HFFc6 (cell line): ENCODE measurements at regions not wholly inside any gene's neighbourhood (a gene's known extent, or its start where the extent isn't known, plus 50 kb on each side); places are given as distances from the start of the nearest gene placed in this dataset.

Experiments
- DNase-seq: peaks from one replicate; pipeline ENCODE4 v3.0.0-alpha.2; 2018
- H3K27ac Mint-ChIP-seq: 2 replicates; pipeline ENCODE4 v1.8.0; 2020; ENCODE audit warnings: mild to moderate bottlenecking, mixed read lengths
- H3K27me3 Mint-ChIP-seq: 2 replicates; pipeline ENCODE4 v1.8.0; 2021; ENCODE audit warnings: mild to moderate bottlenecking, moderate library complexity, mixed read lengths; ENCODE audit not compliant: insufficient read depth
- H3K36me3 Mint-ChIP-seq: 2 replicates; pipeline ENCODE4 v1.8.0; 2021; ENCODE audit warnings: low read depth, mixed read lengths
- H3K4me1 Mint-ChIP-seq: 2 replicates; pipeline ENCODE4 v1.8.0; 2020; ENCODE audit warnings: low read depth, mixed read lengths
- H3K4me3 Mint-ChIP-seq: 2 replicates; pipeline ENCODE4 v1.8.0; 2020; ENCODE audit warnings: mild to moderate bottlenecking, moderate library complexity, mixed read lengths
- H3K9me3 Mint-ChIP-seq: 2 replicates; pipeline ENCODE4 v1.8.0; 2020; ENCODE audit warnings: mild to moderate bottlenecking, mixed read lengths
- TF ChIP-seq, protein P1 (sequence below): fragments of 200-600 bp; sonication (generic); IDR thresholded peaks from 2 replicates; pipeline ENCODE4 v1.5.0; 2021; ENCODE audit warnings: antibody characterized with exemption, mild to moderate bottlenecking

- H3K27me3 Mint-ChIP-seq = no peaks in the 10 kb centered on the region
- H3K9me3 Mint-ChIP-seq = peaks cover 33% of the 10 kb centered on the region
- no peak overlapping the region for H3K27ac Mint-ChIP-seq
- no peaks in the 10 kb centered on the region for H3K4me1 Mint-ChIP-seq
- DNase-seq = no peak
- H3K4me3 Mint-ChIP-seq = no peak overlapping the region
- H3K36me3 Mint-ChIP-seq = no peaks in the 10 kb centered on the region
- TF ChIP-seq, protein P1, sequence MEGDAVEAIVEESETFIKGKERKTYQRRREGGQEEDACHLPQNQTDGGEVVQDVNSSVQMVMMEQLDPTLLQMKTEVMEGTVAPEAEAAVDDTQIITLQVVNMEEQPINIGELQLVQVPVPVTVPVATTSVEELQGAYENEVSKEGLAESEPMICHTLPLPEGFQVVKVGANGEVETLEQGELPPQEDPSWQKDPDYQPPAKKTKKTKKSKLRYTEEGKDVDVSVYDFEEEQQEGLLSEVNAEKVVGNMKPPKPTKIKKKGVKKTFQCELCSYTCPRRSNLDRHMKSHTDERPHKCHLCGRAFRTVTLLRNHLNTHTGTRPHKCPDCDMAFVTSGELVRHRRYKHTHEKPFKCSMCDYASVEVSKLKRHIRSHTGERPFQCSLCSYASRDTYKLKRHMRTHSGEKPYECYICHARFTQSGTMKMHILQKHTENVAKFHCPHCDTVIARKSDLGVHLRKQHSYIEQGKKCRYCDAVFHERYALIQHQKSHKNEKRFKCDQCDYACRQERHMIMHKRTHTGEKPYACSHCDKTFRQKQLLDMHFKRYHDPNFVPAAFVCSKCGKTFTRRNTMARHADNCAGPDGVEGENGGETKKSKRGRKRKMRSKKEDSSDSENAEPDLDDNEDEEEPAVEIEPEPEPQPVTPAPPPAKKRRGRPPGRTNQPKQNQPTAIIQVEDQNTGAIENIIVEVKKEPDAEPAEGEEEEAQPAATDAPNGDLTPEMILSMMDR = no peak
Measured at GRCh38 chr21:23633447-23633940, 1973.8 kb downstream of the MRPL39 start.

GRCh38 chr21:23624281-23624680 lies 1983.0 kb downstream of the MRPL39 start:
- Mint-ChIP-seq H3K36me3 (no peaks in the 10 kb centered on the region), H3K27ac (no peak overlapping the region), H3K9me3 (peaks cover 23% of the 10 kb centered on the region), H3K4me1 (no peaks in the 10 kb centered on the region), H3K27me3 (no peaks in the 10 kb centered on the region), H3K4me3 (no peak overlapping the region)
- DNase-seq = no peak
- TF ChIP-seq, protein P1 = no peak

DNA sequence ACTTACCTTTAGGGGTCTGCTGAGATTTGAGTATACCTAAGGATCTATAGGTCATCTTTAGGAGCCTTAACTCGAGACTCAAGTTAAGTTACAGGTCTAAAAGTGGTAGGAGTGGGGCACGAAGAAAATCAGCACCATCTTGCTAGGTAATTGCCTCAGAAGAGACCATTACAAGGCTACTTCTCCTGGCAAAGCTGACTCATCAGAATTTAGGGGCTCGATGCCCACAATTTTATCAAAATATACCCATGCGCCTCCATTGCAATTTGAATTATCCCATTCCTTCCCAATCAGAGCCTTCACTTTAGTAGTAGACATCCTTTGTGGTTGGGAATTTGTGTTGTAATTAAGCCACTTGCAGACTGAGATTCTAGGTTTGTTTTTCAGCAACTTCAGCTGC lies 1994.3 kb downstream of the MRPL39 start:
- H3K27me3 Mint-ChIP-seq = no peaks in the 10 kb centered on the region
- no peak for DNase-seq
- H3K4me1 Mint-ChIP-seq = no peaks in the 10 kb centered on the region
- H3K27ac Mint-ChIP-seq = no peak overlapping the region
- no peak overlapping the region for H3K4me3 Mint-ChIP-seq
- H3K9me3 Mint-ChIP-seq = peaks cover 26% of the 10 kb centered on the region
- TF ChIP-seq, protein P1 = no peak
- H3K36me3 Mint-ChIP-seq = no peaks in the 10 kb centered on the region

DNA sequence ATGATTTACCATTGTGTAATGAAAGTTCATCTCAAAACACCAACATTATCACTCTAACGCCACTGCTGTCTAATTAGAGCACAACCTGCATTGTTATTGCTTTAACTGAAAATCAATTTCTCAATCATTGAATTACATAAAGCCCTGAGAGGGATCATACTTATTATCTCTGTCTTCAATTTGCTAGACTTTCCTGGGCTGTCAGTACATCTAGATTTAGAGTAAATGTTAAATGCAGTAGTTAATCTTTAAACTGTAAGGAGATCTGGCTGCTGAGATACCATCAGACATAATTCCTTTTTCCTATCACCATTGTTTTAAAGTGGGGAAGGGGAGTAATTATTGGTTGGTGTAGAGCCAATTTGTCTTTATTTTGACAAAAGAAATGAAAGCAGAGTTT lies 1995.1 kb downstream of the MRPL39 start:
- H3K27ac Mint-ChIP-seq = no peak overlapping the region
- no peak overlapping the region for H3K4me3 Mint-ChIP-seq
- no peaks in the 10 kb centered on the region for H3K36me3 Mint-ChIP-seq
- H3K27me3 Mint-ChIP-seq = no peaks in the 10 kb centered on the region
- H3K4me1 Mint-ChIP-seq = no peaks in the 10 kb centered on the region
- no peak for DNase-seq
- H3K9me3 Mint-ChIP-seq = peaks cover 22% of the 10 kb centered on the region
- TF ChIP-seq, protein P1 = no peak

DNA sequence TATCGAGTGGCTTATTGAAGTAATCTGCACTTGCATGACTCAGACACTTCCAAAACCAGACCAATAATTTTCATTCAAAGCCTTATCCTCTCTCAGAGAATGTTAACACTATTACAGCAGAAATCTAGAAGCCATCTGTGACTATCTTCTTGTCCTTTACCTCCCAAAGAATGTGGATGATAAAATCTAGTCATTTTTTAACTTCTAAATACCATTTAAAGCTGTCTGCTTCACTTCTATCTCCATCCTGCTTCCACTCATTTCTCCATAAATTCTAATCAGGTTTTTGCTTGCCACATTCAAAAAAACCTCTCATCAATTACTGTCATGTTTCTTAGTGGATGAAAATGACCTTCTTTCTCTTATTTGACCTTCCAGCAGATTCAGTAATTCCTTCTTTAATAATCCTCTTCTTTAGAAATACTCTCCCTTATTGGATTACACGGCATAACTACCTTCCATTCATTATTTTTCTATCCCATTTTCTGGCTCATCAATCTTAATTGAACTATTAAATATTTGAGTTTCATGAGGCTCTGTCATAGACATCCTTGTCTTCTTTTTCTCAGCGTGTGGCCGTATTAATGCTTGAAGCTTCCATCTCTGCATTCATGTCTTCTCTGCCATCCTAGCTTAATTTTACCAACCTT lies 1999.4 kb downstream of the MRPL39 start:
- no peak for DNase-seq
- no peak overlapping the region for H3K27ac Mint-ChIP-seq
- no peak overlapping the region for H3K4me3 Mint-ChIP-seq
- no peaks in the 10 kb centered on the region for H3K4me1 Mint-ChIP-seq
- peaks cover 40% of the 10 kb centered on the region for H3K9me3 Mint-ChIP-seq
- TF ChIP-seq, protein P1 = no peak
- H3K27me3 Mint-ChIP-seq = no peaks in the 10 kb centered on the region
- peaks cover 4% of the 10 kb centered on the region; the same call in 1 of the 2 replicates for H3K36me3 Mint-ChIP-seq
